Tibial nerve (tissue), 4 donors: ENCODE measurements at regions not wholly inside any gene's neighbourhood (a gene's known extent, or its start where the extent isn't known, plus 50 kb on each side); places are given as distances from the start of the nearest gene placed in this dataset.

Source experiments
- DNase-seq, 2 donors: peaks; one replicate each; pipeline ENCODE4 v3.0.0-alpha.2; 2019; ENCODE audit warnings: low spot score in 2 of 2
- H3K27ac ChIP-seq, 4 donors: fragments of 200-600 bp; sonication (generic) in 3 of 4; one replicate each; pipeline ENCODE4 v1.5.1; 2017 to 2019; ENCODE audit warnings: mild to moderate bottlenecking in 1 of 4
- H3K27me3 ChIP-seq, 2 donors: fragments of 200-600 bp; sonication (generic) in 1 of 2; one replicate each; pipeline versions ENCODE4 v1.5.1 to v1.6.0; 2017 to 2019
- H3K36me3 ChIP-seq, 3 donors: fragments of 200-600 bp; sonication (generic); one replicate each; pipeline ENCODE4 v1.5.1; 2018 to 2019
- H3K4me1 ChIP-seq, 4 donors: fragments of 200-600 bp; sonication (generic) in 3 of 4; one replicate each; pipeline ENCODE4 v1.5.1; 2017 to 2019
- H3K4me3 ChIP-seq, 4 donors: fragments of 200-600 bp; sonication (generic) in 3 of 4; one replicate each; pipeline ENCODE4 v1.5.1; 2017 to 2019; ENCODE audit warnings: mild to moderate bottlenecking in 1 of 4, moderate library complexity in 1 of 4
- H3K9me3 ChIP-seq, 4 donors: fragments of 200-600 bp; sonication (generic) in 3 of 4; one replicate each; pipeline ENCODE4 v1.5.1; 2017 to 2019
- CTCF ChIP-seq, 5 experiments: fragments of 200-600 bp in 3 of 5; fragments of 450-650 bp in 2 of 5; sonication (generic) in 3 of 5; IDR thresholded peaks; one replicate each; pipeline ENCODE4 v1.5.1; 2016 to 2019; ENCODE audit warnings: antibody characterized with exemption in 5 of 5, mild to moderate bottlenecking in 3 of 5, moderate library complexity in 2 of 5
- EP300 ChIP-seq, 2 donors: sonication (generic); formaldehyde crosslinking; IDR thresholded peaks; one replicate each; pipeline ENCODE4 v1.6.1; 2017; ENCODE audit warnings: antibody characterized with exemption in 2 of 2, mild to moderate bottlenecking in 1 of 2
- POLR2A ChIP-seq, 2 donors: fragments of 450-650 bp; IDR thresholded peaks; one replicate each; pipeline ENCODE4 v1.6.1; 2017; ENCODE audit warnings: antibody characterized with exemption in 2 of 2, mild to moderate bottlenecking in 2 of 2, moderate library complexity in 2 of 2
- WGBS, 2 donors: methylation state at CpG; one replicate each; pipeline ENCODE4 v1.1.5; 2018; 5-methylcytosine and 5-hydroxymethylcytosine counted together

- no peak overlapping the region for H3K27ac ChIP-seq
- H3K4me1 ChIP-seq, result no peaks in the 10 kb centered on the region
- peak in 1 of 2 donors; percentile 9 for DNase-seq
- H3K27me3 ChIP-seq, result no peaks in the 10 kb centered on the region
- no peak overlapping the region for H3K4me3 ChIP-seq
- no peaks in the 10 kb centered on the region for H3K36me3 ChIP-seq
- 31 to 37% methylated on average over 11 of the region's 11 CpGs for WGBS, 2 donors
- TF ChIP-seq CTCF (IDR thresholded peaks at IDR 0.05), result peak; percentile 49 to 71 (median 61)
- no peak for TF ChIP-seq EP300 (IDR thresholded peaks at IDR 0.05)
- H3K9me3 ChIP-seq, result no peaks in the 10 kb centered on the region
Observed at GRCh38 chr4:177047070-177047850, 254.5 kb upstream of the VEGFC start.

- TF ChIP-seq CTCF (IDR thresholded peaks at IDR 0.05) (no peak), EP300 (IDR thresholded peaks at IDR 0.05) (no peak), POLR2A (IDR thresholded peaks at IDR 0.05) (no peak)
- WGBS, 2 donors, result 3 to 5% methylated on average over 1 of the region's 1 CpG
- no peaks in the 10 kb centered on the region for H3K9me3 ChIP-seq
- no peak overlapping the region for H3K4me3 ChIP-seq
- H3K27ac ChIP-seq, result no peak overlapping the region
- H3K4me1 ChIP-seq, result no peaks in the 10 kb centered on the region
- H3K36me3 ChIP-seq, result no peaks in the 10 kb centered on the region
- no peaks in the 10 kb centered on the region for H3K27me3 ChIP-seq
- no peak for DNase-seq
Observed at GRCh38 chr4:177047851-177048174, 255.1 kb upstream of the VEGFC start.

GRCh38 chr4:177051473-177052060, 258.1 kb upstream of the NEIL3 start:
- Histone ChIP-seq H3K27ac (no peak overlapping the region), H3K4me1 (no peaks in the 10 kb centered on the region), H3K9me3 (no peaks in the 10 kb centered on the region), H3K4me3 (no peak overlapping the region), H3K27me3 (no peaks in the 10 kb centered on the region), H3K36me3 (no peaks in the 10 kb centered on the region)
- TF ChIP-seq EP300 (IDR thresholded peaks at IDR 0.05) (no peak), CTCF (IDR thresholded peaks at IDR 0.05) (no peak), POLR2A (IDR thresholded peaks at IDR 0.05) (no peak)
- DNase-seq, result no peak
- WGBS, 2 donors, result 65 to 70% methylated on average over 7 of the region's 7 CpGs

GRCh38 chr4:177052211-177052934, 257.3 kb upstream of the NEIL3 start:
- no peak overlapping the region for H3K27ac ChIP-seq
- H3K9me3 ChIP-seq, result no peaks in the 10 kb centered on the region
- TF ChIP-seq EP300 (IDR thresholded peaks at IDR 0.05), result no peak
- no peak for TF ChIP-seq POLR2A (IDR thresholded peaks at IDR 0.05)
- TF ChIP-seq CTCF (IDR thresholded peaks at IDR 0.05), result no peak
- no peaks in the 10 kb centered on the region for H3K36me3 ChIP-seq
- no peaks in the 10 kb centered on the region for H3K4me1 ChIP-seq
- H3K4me3 ChIP-seq, result no peak overlapping the region
- H3K27me3 ChIP-seq, result no peaks in the 10 kb centered on the region
- WGBS, 2 donors, result 54 to 67% methylated on average over 4 of the region's 4 CpGs
- DNase-seq, result no peak

GRCh38 chr4:177057186-177057585, 252.5 kb upstream of the NEIL3 start:
- 70 to 72% methylated on average over 2 of the region's 2 CpGs for WGBS, 2 donors
- Histone ChIP-seq H3K36me3 (no peaks in the 10 kb centered on the region), H3K27me3 (no peaks in the 10 kb centered on the region), H3K27ac (no peak overlapping the region), H3K9me3 (peaks cover 0 to 3% (median 0%) of the 10 kb centered on the region in 4 donors), H3K4me1 (no peaks in the 10 kb centered on the region), H3K4me3 (no peak overlapping the region)
- no peak for TF ChIP-seq EP300 (IDR thresholded peaks at IDR 0.05)
- no peak for TF ChIP-seq CTCF (IDR thresholded peaks at IDR 0.05)
- TF ChIP-seq POLR2A (IDR thresholded peaks at IDR 0.05), result no peak
- DNase-seq, result no peak
